GM19043 (cell line): ENCODE measurements at regions not wholly inside any gene's neighbourhood (a gene's known extent, or its start where the extent isn't known, plus 50 kb on each side); places are given as distances from the start of the nearest gene placed in this dataset.
"Not testable (repeated sequence)": the region's sequence is repeated elsewhere in the genome, so short reads cannot be mapped to it uniquely, and the experiment has no call there.

Experiments used
- ATAC-seq: cut with Tn5 transposase; IDR thresholded peaks from one replicate; pipeline ENCODE4 v1.9.1; 2021; ENCODE audit warnings: low read depth; ENCODE audit not compliant: unreplicated experiment

DNA sequence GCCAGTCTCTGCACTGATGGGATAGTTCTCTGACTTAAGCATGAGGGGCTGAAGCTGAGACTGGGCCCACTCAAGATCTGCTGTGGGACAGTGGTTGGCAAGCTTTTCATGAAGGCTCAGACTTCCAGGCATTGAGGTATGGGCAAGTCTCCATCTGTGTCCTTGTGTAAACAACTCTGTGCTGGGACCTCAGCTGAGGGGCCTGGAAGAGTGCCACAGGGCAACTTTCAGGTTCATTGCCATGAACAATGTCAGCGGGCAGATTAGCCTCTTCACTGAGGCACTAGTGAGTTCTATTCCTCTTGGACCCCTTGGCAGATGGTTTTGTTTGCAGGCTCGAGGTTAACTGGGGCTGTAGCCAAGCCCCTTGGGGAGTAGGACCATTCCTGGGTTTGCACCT, 127.1 kb downstream of the MRPS30 start:
- no peak for ATAC-seq

DNA sequence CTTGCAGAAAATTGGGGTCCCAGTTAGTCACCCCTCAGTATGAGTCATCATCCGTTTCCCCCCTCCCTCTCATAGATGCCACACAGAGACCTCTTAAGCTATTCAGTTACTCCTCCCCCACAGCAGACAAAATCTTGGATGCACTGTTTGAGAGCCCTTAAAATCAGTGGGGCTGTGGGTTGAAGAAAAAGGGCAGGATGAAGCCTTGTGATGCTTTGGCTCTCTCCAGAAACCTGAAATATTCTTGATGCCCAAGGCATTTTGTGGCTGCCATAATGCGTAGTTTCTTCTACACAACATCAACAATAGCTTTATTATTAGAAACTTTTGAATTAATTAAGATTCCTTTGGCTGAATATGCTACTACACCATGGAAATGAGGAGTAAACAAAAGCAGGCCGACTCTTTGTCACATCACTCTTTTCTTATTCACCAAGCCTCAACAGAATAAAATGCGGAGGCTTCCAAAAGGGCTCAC, 133.8 kb downstream of the MRPS30 start:
- no peak for ATAC-seq

GRCh38 chr5:44943647-44944046, 134.9 kb downstream of the MRPS30 start:
- no peak for ATAC-seq

DNA sequence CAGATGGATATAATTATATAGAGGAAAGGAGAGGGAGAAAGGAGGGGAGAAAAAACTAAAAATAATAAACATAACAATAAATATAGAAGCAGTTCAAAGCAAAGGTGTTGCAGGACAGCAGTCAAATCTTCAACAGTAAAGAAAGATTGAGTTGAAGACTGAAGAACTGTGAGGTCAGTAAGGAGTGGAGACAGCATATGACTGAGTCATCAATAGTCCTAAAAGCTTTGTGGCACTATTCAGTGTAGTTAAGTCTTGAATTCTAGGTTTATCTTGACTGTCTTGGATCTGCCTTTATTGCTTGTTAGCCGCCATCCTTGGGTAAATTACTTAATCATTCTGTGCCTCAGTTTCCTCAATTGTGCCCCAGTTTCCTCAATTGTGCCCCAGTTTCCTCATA, 137.0 kb downstream of the MRPS30 start:
- no peak for ATAC-seq

DNA sequence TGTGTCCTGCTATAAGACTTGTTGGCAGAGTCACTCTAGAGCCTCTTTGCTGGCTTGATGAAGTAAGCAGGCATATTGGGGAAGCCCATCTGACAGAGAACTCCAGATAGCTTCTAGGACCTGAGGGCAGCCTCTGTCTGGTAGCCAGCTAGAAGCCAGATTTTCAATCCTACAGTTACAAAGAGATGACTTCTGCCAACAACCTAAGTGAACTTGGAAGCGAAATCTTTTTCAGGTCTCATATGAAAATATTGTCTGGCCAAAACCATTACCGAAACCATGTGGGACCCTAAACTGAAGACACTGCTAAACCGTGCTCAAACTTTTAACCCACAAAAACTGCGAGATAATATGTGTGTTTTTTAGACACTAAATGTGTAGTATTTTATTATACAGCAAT, 140.9 kb downstream of the MRPS30 start:
- ATAC-seq: no peak

GRCh38 chr5:44951371-44951770, 142.6 kb downstream of the MRPS30 start:
- ATAC-seq: no peak

DNA sequence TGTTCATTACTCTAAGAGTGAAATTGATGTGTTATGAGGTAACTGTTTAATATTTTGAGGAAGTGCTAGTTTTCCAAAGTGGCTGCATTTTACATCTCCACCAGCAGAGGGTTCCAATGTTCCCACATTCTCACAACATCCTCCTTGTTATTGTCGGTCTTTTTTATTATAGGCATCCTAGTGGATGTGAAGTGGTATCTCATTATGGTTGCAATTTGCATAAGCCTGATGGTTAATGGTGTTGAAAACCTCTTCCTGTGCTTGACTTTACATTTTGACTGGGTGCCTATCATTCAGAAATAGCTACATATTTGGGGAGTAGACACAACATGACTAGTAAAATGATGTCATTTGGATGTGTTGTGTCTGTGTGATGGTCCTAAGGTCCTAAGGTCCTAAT, 143.6 kb downstream of the MRPS30 start:
- peak; percentile 85 for ATAC-seq

DNA sequence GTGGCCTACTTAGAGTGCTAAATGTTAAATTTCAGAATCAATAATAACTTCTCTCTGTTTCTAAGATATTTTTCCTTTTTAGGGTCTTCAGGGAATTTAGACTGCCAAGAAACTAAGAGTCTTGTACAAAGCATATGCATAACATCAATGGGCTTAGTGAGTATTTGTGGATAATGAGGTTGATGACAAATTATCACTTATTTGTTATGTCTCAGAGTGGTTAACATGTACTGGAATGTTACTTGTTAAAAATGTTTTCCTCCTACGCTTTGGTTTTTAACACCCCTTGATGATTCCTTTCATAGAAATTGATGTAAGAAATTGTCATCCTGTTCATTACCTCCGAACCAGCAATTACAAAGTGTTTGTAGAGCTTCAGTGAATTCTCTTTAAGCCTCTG, 144.3 kb downstream of the MRPS30 start:
- ATAC-seq: no peak

- ATAC-seq: not testable (repeated sequence)
Observed at GRCh38 chr5:44958943-44959454, 150.3 kb downstream of the MRPS30 start.

DNA sequence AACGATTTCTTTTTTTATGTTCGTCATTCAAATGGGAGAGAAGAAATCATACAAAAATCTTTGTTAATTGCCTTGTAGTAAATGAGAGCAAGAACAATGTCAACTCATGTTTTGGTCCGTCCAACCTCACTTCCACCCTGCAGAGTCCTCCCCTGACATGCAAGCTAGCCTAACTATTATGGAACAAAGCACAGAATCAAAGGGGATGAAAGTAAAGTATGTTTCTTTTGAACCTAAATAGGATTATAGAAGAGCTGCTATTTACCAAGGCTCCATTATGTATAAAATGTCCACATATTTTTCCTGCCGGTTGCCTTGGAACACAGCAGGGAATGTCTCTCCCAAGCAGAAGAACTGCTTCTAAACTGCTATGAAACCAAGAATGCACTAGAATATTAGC, 161.1 kb downstream of the MRPS30 start:
- no peak for ATAC-seq

DNA sequence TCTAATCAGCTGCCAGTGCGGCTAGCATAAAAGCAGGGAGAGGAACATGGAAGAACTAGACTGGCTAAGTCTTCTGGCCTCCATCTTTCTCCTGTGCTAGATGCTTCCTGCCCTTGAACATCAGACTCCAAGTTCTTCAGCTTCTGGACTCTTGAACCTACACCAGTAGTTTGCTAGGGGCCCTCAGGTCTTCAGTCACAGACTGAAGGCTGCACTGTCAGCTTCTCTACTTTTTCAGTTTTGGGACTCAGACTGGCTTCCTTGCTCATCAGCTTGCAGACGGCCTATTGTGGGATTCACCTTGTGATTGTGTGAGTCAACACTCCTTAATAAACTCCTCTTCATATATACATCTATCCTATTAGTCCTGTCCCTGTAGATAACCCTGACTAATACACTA, 162.2 kb downstream of the MRPS30 start:
- ATAC-seq: not testable (repeated sequence)

DNA sequence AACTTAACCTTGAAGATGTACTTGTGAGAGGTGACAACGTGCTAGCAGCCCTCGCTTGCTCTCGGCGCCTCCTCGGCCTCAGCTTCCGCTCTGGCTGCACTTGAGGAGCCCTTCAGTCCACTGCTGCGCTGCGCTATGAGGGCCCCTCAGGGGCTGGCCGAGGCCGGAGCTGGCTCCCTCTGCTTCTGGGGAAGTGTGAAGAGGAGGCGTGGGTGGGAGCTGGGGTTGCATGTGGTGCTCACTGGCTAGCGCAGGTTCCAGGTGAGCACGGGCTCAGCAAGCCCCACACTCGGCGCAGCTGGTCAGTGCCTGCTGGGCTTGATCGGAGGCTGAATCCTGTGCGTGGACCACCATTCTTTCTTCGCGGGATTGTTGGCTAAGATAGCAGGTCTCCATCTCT, 166.1 kb downstream of the MRPS30 start:
- ATAC-seq: no peak

DNA sequence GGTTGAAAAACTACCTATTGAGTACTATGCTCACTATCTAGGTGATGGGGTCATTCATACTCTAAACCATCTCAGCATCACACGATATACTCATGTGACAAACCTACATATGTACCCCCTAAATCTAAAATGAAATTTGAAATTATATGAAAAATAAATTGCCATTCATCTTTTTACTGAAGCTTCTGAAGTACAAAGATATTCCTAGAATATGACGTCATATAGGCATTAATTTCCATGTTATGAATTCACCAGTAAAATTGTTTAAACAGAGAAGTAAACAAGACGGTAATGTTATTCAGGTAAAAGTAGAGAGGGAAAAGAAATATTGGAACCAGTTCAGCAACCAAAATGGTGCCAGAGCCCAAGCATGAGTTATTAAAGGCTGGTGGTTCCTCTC, 173.0 kb downstream of the MRPS30 start:
- no peak for ATAC-seq

DNA sequence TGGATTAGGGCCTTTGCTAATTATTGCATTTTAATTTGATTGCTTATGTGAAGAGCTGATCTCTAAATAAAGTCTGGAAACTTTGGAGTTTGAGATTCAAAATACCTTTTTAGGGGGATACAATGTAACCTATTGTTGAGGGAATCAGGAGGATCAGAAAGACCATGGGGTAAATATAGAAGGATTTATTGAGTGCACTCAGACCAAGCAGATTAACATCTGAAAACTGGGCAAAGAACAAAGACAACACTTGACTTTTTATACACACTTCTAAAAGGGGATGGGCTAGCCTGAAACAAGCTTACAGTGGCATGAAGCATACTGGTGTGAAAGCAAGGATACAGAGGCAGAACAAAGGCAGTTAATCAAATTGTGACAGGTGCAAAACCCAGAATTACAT, 174.3 kb downstream of the MRPS30 start:
- ATAC-seq: no peak

DNA sequence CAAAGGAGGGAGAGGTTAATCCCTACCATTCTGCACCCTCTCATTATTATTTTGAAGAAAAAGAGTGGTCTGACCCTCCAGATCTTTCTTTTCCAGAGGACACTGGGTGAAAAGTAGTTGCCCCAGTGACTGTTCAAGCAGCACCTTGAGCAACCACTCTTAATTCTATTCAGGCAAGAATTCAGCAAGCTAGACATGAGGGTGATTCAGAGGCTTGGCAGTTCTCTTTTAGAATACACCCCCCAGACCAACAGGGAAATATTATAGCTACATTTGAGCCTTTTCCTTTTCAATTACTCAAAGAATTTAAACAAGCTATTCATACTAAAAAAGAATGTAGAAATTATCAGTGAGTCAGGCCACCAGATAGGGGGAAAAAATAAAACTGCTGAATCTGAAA, 178.3 kb downstream of the MRPS30 start:
- no peak for ATAC-seq

DNA sequence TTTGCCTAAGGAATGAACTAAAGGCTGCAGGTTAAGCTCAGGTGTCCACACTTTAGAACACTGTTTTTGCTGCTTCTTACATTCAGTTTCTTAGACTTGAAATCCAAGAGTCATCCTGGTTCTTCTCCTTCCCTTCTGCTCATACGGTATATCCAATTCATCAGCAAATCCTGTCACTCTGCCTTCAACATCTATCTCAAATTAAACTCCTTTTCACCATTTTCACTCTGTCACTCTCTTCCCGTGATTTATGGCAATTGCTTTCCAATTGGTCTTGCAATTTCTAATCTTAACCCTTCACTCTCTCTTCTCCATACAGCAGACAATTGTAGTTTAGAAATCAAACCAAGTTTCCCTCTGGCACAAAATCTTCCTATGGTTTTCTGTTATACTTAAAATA, 182.9 kb downstream of the MRPS30 start:
- ATAC-seq: no peak

DNA sequence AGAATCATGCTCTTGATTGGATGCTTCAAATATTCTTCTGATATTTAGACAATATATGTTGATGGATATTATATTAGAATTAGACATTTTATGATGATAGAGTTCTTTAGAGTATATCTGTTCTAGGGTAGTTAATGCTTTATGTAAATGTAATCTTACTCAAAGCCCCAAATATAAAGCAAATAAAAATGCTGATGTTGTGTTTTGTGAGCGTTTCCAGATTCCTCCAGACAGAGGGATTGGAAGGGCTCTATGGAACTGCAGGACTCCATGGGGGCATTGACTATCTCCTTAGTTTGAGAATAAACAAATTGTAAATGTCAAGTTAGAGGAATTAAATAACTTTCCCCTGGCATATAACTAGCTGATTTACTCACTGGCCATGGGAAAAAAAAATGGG, 184.5 kb downstream of the MRPS30 start:
- no peak for ATAC-seq

DNA sequence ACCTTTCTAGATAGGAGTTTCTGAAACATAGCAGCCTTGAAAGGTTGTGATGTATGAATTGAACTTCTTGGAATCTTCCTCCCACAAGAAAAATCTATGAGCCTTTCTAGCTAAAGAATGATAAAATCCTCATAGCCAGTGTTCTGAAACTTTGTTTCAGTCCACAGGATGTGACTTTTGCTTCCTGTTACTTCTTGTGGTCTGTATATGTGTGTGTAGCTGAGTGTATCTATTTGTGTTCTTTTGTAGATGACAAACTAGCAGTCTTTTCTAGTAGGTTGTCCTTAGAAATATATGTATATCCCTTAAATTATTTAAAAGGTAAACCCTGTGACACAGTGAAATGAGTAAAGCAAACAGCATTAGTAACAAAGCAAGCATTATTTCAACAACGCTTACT, 188.8 kb downstream of the MRPS30 start:
- no peak for ATAC-seq

DNA sequence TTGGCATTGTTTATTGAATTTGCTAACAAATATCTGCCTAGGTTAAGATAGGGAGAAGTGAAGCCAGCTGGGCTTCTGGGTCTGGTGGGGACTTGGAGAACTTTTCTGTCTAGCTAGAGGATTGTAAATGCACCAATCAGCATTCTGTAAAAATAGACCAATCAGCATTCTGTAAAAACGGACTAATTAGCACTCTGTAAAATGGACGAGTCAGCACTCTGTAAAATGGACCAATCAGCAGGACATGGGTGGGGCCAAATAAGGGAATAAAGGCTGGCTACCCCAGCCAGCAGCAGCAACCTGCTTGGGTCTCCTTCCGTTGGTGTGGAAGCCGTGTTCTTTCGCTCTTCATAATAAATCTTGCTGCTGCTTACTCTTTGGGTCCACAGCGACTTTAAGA, 198.4 kb downstream of the MRPS30 start:
- ATAC-seq: not testable (repeated sequence)

- ATAC-seq: no peak
Observed at GRCh38 chr5:45017568-45017967, 208.8 kb downstream of the MRPS30 start.

DNA sequence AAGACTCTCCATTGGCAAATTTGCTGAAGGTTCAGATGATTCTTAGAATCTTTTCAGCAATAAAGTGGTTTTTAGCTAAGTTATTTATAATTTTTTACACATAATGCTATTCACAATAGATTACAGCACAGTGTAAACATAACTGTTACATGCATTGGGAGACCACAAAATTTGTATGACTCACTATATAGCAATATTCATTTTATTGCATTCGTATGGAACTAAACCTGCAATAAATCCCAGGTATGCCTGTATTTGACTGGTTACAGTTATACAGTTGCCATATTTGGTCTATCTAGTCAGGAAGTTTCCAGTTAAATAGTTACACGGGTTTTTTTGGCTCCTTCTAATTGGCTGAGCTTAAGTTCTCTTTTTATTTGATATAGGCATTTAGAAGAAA, 220.8 kb downstream of the MRPS30 start:
- no peak for ATAC-seq

- ATAC-seq: no peak
Observed at GRCh38 chr5:45035991-45036390, 227.2 kb downstream of the MRPS30 start.

GRCh38 chr5:45037927-45038326, 229.2 kb downstream of the MRPS30 start:
- ATAC-seq: no peak
